Astrocyte (in vitro differentiated cells and primary cell): ENCODE measurements at regions not wholly inside any gene's neighbourhood (a gene's known extent, or its start where the extent isn't known, plus 50 kb on each side); places are given as distances from the start of the nearest gene placed in this dataset.

Experiments
- EZH2 ChIP-seq: IDR thresholded peaks from 2 replicates; pipeline ENCODE4 v1.6.1; 2012; ENCODE audit warnings: mild to moderate bottlenecking, low read length, inconsistent platforms; ENCODE audit not compliant: insufficient read depth
- TF ChIP-seq, protein P1 (sequence below): IDR thresholded peaks from 2 replicates; pipeline ENCODE4 v1.5.1; 2011; ENCODE audit warnings: low read depth, mild to moderate bottlenecking, inconsistent platforms, low read length, moderate library complexity; ENCODE audit not compliant: insufficient read depth

GRCh38 chr14:53380052-53380866 is 227.1 kb upstream of the DDHD1 start:
- TF ChIP-seq, protein P1, sequence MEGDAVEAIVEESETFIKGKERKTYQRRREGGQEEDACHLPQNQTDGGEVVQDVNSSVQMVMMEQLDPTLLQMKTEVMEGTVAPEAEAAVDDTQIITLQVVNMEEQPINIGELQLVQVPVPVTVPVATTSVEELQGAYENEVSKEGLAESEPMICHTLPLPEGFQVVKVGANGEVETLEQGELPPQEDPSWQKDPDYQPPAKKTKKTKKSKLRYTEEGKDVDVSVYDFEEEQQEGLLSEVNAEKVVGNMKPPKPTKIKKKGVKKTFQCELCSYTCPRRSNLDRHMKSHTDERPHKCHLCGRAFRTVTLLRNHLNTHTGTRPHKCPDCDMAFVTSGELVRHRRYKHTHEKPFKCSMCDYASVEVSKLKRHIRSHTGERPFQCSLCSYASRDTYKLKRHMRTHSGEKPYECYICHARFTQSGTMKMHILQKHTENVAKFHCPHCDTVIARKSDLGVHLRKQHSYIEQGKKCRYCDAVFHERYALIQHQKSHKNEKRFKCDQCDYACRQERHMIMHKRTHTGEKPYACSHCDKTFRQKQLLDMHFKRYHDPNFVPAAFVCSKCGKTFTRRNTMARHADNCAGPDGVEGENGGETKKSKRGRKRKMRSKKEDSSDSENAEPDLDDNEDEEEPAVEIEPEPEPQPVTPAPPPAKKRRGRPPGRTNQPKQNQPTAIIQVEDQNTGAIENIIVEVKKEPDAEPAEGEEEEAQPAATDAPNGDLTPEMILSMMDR = no peak
- no peak for TF ChIP-seq EZH2
